ENCODE measurements at regions not wholly inside any gene's neighbourhood (a gene's known extent, or its start where the extent isn't known, plus 50 kb on each side); places are given as distances from the start of the nearest gene placed in this dataset.
A peak's percentile ranks its signal among the peaks of the same experiment; 100 is the strongest.

GRCh38 chr11:115760461-115761320 is 256.5 kb upstream of the CADM1 start:
- Mint-ChIP-seq H3K9me3 (no peaks in the 10 kb centered on the region), H3K27me3 (ENCODE audit: low read depth, poor library complexity) (no peaks in the 10 kb centered on the region), H3K36me3 (ENCODE audit: low read depth) (peaks cover 14% of the 10 kb centered on the region), H3K4me3 (peak overlapping the region; percentile 72), H3K4me1 (peaks cover 47% of the 10 kb centered on the region), H3K27ac (no peak overlapping the region)
- peak; percentile 35 for DNase-seq
- TF ChIP-seq CTCF (IDR thresholded peaks at IDR 0.05): no peak

DNA sequence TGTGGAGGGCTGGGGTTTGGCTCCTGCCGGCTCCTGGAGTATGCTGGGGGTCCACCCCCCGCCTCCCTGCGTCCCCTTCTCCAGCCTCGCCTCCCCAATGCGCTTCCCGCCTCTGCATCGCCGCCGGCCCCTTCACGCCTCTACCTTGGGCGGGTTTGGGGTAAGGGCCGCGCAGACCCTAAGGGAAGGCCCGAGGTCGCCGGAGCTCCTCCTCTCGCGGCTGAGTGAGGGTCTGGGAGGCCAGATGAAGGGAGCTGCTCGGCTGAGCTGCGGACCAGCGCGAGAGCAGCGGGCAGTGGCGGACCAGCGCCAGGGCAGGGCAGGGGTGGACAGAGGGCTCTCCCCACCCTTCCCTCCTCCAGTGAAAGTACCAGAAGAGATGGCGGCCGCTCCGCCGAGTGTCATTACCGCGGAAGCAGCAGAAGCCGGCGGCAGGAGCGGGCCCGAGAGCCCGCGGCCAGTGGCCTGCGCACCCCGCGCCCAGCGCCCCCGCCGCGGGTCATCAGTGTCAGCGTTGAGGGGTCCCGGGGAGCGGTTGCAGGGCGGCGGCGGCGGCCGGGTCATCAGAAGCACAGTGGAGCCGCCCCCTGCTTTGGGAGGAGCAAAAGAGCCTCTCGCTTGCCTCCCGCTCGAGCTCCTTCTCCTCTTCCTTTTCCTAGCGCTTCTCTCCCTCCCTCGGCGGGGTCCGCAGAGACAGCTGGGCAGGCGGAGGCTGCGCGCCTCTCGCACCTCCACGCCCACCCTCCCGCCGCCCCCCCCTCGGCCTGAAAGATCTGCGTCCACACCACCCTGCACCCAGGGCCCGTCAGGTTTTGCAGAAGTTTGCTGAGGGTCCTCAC is 255.6 kb upstream of the CADM1 start:
- no peak overlapping the region for H3K27ac Mint-ChIP-seq
- peaks cover 47% of the 10 kb centered on the region for H3K4me1 Mint-ChIP-seq
- DNase-seq: peak; percentile 65
- H3K36me3 Mint-ChIP-seq (ENCODE audit: low read depth): peaks cover 14% of the 10 kb centered on the region
- H3K27me3 Mint-ChIP-seq (ENCODE audit: low read depth, poor library complexity): no peaks in the 10 kb centered on the region
- H3K4me3 Mint-ChIP-seq: peak overlapping the region; percentile 72
- no peak for TF ChIP-seq CTCF (IDR thresholded peaks at IDR 0.05)
- H3K9me3 Mint-ChIP-seq: no peaks in the 10 kb centered on the region

- no peak for TF ChIP-seq CTCF (IDR thresholded peaks at IDR 0.05)
- Mint-ChIP-seq H3K4me3 (peak overlapping the region; percentile 72), H3K36me3 (ENCODE audit: low read depth) (peaks cover 14% of the 10 kb centered on the region), H3K27me3 (ENCODE audit: low read depth, poor library complexity) (peaks cover 4% of the 10 kb centered on the region), H3K4me1 (peaks cover 47% of the 10 kb centered on the region), H3K9me3 (no peaks in the 10 kb centered on the region), H3K27ac (no peak overlapping the region)
- DNase-seq: no peak
Measured at GRCh38 chr11:115758011-115758410, 253.8 kb upstream of the CADM1 start.

DNA sequence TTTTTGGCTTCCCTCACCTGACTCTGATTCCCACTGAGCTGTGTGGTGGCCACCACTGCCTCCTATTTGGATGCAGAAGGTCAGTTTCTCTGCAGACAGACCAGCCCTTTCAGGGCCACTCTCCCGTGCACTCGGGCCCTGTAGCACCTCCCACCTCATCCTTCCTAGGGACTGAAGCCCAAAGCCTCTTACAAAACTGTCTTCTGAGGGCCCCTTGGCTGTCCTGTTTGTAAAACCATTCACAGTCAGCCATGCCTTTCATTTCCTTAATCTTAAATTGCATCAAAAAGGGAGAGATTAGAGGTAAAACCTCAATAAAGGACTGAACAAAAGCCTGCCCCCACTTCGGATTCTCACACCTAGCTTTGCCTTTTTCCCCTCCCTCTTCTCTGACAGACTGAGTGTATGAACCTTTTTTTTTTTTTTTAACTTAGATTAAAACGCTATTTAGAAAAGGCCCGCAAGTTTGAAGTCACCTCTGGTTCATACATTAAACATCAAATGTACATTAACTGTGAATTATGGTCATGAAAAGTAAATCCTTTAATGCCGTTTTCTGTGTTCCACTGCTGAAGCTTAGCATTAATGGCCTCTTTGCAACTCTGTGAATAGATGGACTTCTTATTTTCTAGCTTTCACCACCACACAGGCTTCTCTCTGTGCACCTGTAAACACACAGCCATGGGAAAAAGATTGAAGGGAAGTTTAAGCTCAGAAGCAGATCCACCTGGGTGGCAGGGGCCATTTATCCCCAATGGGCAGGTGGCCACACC is 247.2 kb upstream of the CADM1 start:
- peak overlapping the region; percentile 47 for H3K27ac Mint-ChIP-seq

More for the DNA sequence above, 247.2 kb upstream of the CADM1 start:
- H3K9me3 Mint-ChIP-seq: no peaks in the 10 kb centered on the region
- no peak for DNase-seq
- peaks cover 17% of the 10 kb centered on the region for H3K27me3 Mint-ChIP-seq (ENCODE audit: low read depth, poor library complexity)
- H3K4me3 Mint-ChIP-seq: no peak overlapping the region
- TF ChIP-seq CTCF (IDR thresholded peaks at IDR 0.05): no peak
- H3K4me1 Mint-ChIP-seq: peaks cover 28% of the 10 kb centered on the region
- H3K36me3 Mint-ChIP-seq (ENCODE audit: low read depth): peaks cover 2% of the 10 kb centered on the region

Measured in nephron progenitor cell (in vitro differentiated cells).